Thyroid gland (tissue), 4 donors: ENCODE measurements at regions not wholly inside any gene's neighbourhood (a gene's known extent, or its start where the extent isn't known, plus 50 kb on each side); places are given as distances from the start of the nearest gene placed in this dataset.

Experiments
- DNase-seq, 2 donors: peaks; one replicate each; pipeline ENCODE4 v3.0.0-alpha.2; 2019
- H3K27ac ChIP-seq, 3 donors: fragments of 200-600 bp; sonication (generic); 1 replicate in 2 of 3; 2 replicates in 1 of 3; pipeline ENCODE4 v1.5.1; 2016 to 2019; ENCODE audit warnings: mild to moderate bottlenecking in 1 of 3, moderate library complexity in 1 of 3
- H3K27me3 ChIP-seq: fragments of 200-600 bp; sonication (generic); one replicate; pipeline ENCODE4 v1.5.1; 2019
- H3K36me3 ChIP-seq, 2 donors: fragments of 200-600 bp; sonication (generic); one replicate each; pipeline ENCODE4 v1.5.1; 2016 to 2019
- H3K4me1 ChIP-seq, 2 donors: fragments of 200-600 bp; sonication (generic); one replicate each; pipeline ENCODE4 v1.5.1; 2017 to 2019
- H3K4me3 ChIP-seq, 3 donors: fragments of 200-600 bp; sonication (generic); replicated peaks in 1 of 3; 1 replicate in 2 of 3; 2 replicates in 1 of 3; pipeline ENCODE4 v1.5.1; 2016; ENCODE audit warnings: mild to moderate bottlenecking in 1 of 3
- H3K9me3 ChIP-seq: fragments of 200-600 bp; sonication (generic); one replicate; pipeline ENCODE4 v1.5.1; 2017
- POLR2A ChIP-seq, 2 donors: fragments of 450-650 bp; IDR thresholded peaks; one replicate each; pipeline ENCODE4 v1.6.1; 2017; ENCODE audit warnings: antibody characterized with exemption in 2 of 2, mild to moderate bottlenecking in 2 of 2, moderate library complexity in 1 of 2
- WGBS, 2 donors: methylation state at CpG; one replicate each; pipeline ENCODE4 v1.1.5; 2017; 5-methylcytosine and 5-hydroxymethylcytosine counted together
- intact Hi-C: fragments of 100-400 bp; cut with DNase I; formaldehyde crosslinking; loops from one replicate; pipeline ENCODE4 v1.15.1; 2023
- TF ChIP-seq, protein P1 (sequence below), 6 experiments: fragments of 200-600 bp in 3 of 6; fragments of 450-650 bp in 3 of 6; sonication (generic) in 3 of 6; IDR thresholded peaks; one replicate each; pipeline ENCODE4 v1.5.1; 2016 to 2019; ENCODE audit warnings: antibody characterized with exemption in 6 of 6, mild to moderate bottlenecking in 2 of 6, inconsistent platforms in 1 of 6, moderate library complexity in 1 of 6

DNA sequence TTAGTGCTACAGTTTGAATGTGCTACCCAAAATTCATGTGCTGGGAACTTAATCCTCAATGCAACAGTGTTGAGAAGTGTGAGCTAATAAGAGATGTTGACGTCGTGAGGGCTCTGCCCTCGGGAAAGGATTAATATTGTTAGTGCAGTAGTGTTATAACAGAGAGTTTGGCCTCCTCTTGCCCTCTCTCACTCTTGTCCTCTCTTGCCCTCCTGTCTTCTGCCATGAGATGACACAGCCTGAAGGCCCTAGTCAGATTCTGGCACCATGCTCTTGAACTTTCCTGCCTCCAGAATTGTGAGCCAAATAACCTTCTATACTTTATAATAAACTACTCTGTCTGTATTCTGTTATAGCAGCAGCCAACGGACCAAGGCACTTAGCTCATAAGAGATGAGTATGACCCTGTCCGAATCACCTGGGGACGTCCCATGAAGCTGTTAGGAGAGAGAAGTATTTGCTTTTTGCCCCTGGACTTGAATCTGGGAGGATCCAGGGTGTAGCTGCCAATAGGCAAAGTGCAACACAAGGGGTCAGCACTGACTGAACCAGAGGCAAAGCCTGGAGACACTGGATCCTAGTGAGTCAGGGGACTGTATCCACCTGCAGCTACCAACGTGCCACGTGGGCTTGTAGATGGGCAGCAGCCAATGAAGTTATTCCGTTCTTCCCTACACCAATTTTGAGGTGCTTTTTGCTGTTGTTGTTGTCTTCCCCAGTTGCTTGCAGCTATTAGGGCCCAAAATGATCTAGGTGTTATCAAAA lies 233.7 kb downstream of the THBS2 start:
- no peak overlapping the region for H3K27ac ChIP-seq
- no peak for TF ChIP-seq POLR2A (IDR thresholded peaks at IDR 0.05)
- TF ChIP-seq, protein P1, sequence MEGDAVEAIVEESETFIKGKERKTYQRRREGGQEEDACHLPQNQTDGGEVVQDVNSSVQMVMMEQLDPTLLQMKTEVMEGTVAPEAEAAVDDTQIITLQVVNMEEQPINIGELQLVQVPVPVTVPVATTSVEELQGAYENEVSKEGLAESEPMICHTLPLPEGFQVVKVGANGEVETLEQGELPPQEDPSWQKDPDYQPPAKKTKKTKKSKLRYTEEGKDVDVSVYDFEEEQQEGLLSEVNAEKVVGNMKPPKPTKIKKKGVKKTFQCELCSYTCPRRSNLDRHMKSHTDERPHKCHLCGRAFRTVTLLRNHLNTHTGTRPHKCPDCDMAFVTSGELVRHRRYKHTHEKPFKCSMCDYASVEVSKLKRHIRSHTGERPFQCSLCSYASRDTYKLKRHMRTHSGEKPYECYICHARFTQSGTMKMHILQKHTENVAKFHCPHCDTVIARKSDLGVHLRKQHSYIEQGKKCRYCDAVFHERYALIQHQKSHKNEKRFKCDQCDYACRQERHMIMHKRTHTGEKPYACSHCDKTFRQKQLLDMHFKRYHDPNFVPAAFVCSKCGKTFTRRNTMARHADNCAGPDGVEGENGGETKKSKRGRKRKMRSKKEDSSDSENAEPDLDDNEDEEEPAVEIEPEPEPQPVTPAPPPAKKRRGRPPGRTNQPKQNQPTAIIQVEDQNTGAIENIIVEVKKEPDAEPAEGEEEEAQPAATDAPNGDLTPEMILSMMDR (IDR thresholded peaks at IDR 0.05): no peak
- no peaks in the 10 kb centered on the region for H3K4me1 ChIP-seq
- no peaks in the 10 kb centered on the region for H3K9me3 ChIP-seq
- WGBS, 2 donors: 72 to 77% methylated on average over 9 of the region's 9 CpGs
- no peaks in the 10 kb centered on the region for H3K36me3 ChIP-seq
- no peak for DNase-seq
- intact Hi-C loops: no loop called here
- H3K27me3 ChIP-seq: no peaks in the 10 kb centered on the region
- H3K4me3 ChIP-seq: no peak overlapping the region

DNA sequence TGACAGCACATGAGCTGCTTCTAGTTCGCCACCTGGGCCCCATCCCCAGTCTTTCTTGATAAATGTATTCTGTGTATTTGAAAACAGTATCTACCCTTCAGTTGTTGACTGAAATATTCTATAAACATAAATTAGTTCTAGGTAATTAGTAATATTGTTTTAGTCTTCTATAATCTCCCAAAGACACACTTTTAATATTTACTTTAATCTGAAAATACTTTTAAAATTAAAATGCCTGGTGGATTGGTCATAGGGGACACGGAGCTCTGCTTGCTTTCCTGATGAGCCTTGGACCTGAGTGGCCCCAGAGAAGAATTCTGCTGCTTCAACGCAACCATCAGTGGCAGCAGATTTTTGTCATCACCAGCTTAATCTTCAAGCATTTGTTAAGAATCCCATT lies 234.5 kb downstream of the THBS2 start:
- DNase-seq: no peak

DNA sequence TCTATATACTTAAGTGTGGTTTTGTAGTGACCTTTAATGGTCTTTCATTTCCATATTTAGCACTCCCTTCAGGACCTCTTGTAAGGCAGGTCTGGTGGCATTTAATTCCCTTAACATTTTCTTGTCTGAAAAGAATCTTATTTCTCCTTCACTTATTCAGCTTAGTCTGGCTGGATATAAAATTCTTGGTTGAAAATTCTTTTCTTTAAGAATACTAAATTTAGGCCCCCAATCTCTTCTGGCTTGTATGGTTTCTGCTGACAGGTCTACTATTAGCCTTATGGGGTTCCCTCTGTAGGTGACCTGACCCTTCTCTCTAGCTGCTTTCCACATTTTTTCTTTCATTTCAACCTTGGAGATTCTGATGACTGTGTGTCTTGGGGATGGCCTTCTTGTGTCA lies 236.9 kb downstream of the THBS2 start:
- Histone ChIP-seq H3K27ac (no peak overlapping the region), H3K4me1 (no peaks in the 10 kb centered on the region), H3K36me3 (no peaks in the 10 kb centered on the region), H3K9me3 (no peaks in the 10 kb centered on the region), H3K27me3 (no peaks in the 10 kb centered on the region), H3K4me3 (no peak overlapping the region)
- TF ChIP-seq POLR2A (IDR thresholded peaks at IDR 0.05): no peak
- TF ChIP-seq, protein P1 (IDR thresholded peaks at IDR 0.05): no peak
- DNase-seq: no peak
- intact Hi-C loops: no loop called here

More for the DNA sequence above, 234.5 kb downstream of the THBS2 start:
- TF ChIP-seq, protein P1 (IDR thresholded peaks at IDR 0.05): no peak
- no peak for TF ChIP-seq POLR2A (IDR thresholded peaks at IDR 0.05)
- Histone ChIP-seq H3K36me3 (no peaks in the 10 kb centered on the region), H3K27ac (no peak overlapping the region), H3K9me3 (no peaks in the 10 kb centered on the region), H3K27me3 (no peaks in the 10 kb centered on the region), H3K4me1 (no peaks in the 10 kb centered on the region), H3K4me3 (no peak overlapping the region)
- intact Hi-C loops: no loop called here
- WGBS, 2 donors: 79 to 84% methylated on average over 3 of the region's 3 CpGs

DNA sequence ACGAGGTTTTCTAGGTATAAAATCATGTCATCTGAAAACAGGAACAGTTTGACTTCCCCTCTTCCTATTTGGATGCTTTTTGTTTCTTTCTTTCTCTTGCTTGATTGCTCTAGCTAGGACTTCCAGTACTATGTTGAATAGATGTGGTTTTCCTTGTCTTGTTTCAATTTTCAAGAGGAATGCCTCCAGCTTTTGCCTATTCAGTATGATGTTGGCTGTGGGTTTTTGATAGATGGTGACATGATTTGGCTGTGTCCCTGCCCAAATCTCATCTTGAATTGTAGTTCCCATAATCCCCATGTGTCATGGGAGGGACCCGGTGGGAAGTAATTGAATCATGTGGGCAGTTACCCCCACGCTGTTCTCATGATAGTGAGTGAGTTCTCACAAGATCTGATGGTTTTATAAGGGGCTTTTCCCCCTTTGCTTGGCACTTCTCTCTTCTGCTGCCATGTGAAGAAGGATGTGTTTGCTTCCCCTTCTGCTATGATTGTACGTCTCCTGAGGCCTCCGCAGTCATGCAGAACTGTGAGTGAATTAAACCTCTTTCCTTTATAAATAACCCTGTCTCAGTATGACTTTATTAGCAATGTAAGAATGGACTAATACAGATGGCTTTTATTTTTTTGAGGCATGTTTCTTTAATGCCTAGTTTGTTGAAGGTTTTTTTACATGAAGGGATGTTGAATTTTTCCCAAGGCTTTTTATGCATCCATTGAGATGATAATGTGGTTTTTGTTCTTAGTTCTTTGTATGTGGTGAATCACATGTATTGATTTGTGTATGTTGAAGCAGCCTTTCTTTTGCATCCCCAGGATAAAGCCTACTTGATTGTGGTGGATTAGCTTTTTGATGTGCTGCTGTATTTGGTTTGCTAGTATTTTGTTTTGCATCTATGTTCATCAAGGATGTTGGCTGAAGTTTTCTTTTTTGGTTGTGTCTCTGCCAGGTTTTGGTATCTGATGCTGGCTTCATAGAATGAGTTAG lies 239.1 kb downstream of the THBS2 start:
- H3K9me3 ChIP-seq: no peaks in the 10 kb centered on the region
- no peak overlapping the region for H3K27ac ChIP-seq
- DNase-seq: no peak
- no peaks in the 10 kb centered on the region for H3K36me3 ChIP-seq
- intact Hi-C loops: no loop called here
- no peak overlapping the region for H3K4me3 ChIP-seq
- no peaks in the 10 kb centered on the region for H3K27me3 ChIP-seq
- no peak for TF ChIP-seq POLR2A (IDR thresholded peaks at IDR 0.05)
- TF ChIP-seq, protein P1 (IDR thresholded peaks at IDR 0.05): no peak
- WGBS, 2 donors: 68 to 78% methylated on average over 5 of the region's 5 CpGs
- no peaks in the 10 kb centered on the region for H3K4me1 ChIP-seq

DNA sequence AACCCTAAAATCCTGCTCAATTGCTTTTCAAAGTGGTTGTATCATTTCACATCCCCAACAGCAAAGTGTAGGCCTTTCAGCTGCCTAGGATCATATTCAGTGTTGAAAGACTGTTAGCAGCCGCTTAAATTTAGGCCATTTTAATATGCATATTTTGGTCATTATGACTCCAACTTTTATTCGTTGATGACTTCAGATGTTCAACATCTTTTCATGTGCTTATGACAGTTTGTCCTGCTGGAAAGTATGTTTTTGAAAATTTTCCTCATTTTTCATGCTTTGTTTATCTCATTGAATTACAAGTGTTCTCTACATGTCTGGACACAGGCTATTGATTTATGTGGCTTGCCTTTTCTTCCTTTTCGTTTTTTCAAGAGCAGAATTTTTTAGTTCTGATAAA lies 244.0 kb downstream of the THBS2 start:
- H3K9me3 ChIP-seq: no peaks in the 10 kb centered on the region
- TF ChIP-seq, protein P1 (IDR thresholded peaks at IDR 0.05): no peak
- TF ChIP-seq POLR2A (IDR thresholded peaks at IDR 0.05): no peak
- 79 to 81% methylated on average over 3 of the region's 3 CpGs for WGBS, 2 donors
- no peaks in the 10 kb centered on the region for H3K27me3 ChIP-seq
- no peak overlapping the region for H3K4me3 ChIP-seq
- DNase-seq: no peak
- H3K27ac ChIP-seq: no peak overlapping the region
- H3K4me1 ChIP-seq: no peaks in the 10 kb centered on the region
- intact Hi-C loops: no loop called here
- no peaks in the 10 kb centered on the region for H3K36me3 ChIP-seq
